ENCODE measurements at regions not wholly inside any gene's neighbourhood (a gene's known extent, or its start where the extent isn't known, plus 50 kb on each side); places are given as distances from the start of the nearest gene placed in this dataset.

- H3K9me3 ChIP-seq (ENCODE audit: insufficient read depth, low read length, severe bottlenecking): no peaks in the 10 kb centered on the region
- no peaks in the 10 kb centered on the region for H3K4me1 ChIP-seq (ENCODE audit: insufficient read depth, low read length)
- H3K4me3 ChIP-seq (ENCODE audit: low read depth in 1 of 2, low read length in 2 of 2): no peak overlapping the region
- no peak overlapping the region for H3K9ac ChIP-seq (ENCODE audit: low read depth, low read length)
- no peak for DNase-seq
- H4K20me1 ChIP-seq (ENCODE audit: insufficient read depth, low read length): no peaks in the 10 kb centered on the region
- ATAC-seq (ENCODE audit: insufficient read depth, low read depth): no peak
- H2AFZ ChIP-seq (ENCODE audit: low read depth, low read length): no peak overlapping the region
- TF ChIP-seq CTCF (IDR thresholded peaks at IDR 0.05; ENCODE audit: borderline replicate concordance, extremely low read depth, low read length, poor library complexity, severe bottlenecking): no peak
- TF ChIP-seq EZH2 (IDR thresholded peaks at IDR 0.05; ENCODE audit: borderline replicate concordance, low read depth, low read length, severe bottlenecking): no peak
- H3K79me2 ChIP-seq (ENCODE audit: insufficient read depth, low read length): no peaks in the 10 kb centered on the region
- H3K4me2 ChIP-seq (ENCODE audit: insufficient read depth, low read length): no peak overlapping the region
- H3K36me3 ChIP-seq (ENCODE audit: insufficient read depth, low read length): no peaks in the 10 kb centered on the region
- no peak overlapping the region for H3K27ac ChIP-seq (ENCODE audit: low read length)
- no peaks in the 10 kb centered on the region for H3K27me3 ChIP-seq (ENCODE audit: insufficient read depth, low read length, poor library complexity)
Measured at GRCh38 chr4:181823645-181824044, 419.6 kb upstream of the TENM3 start.

- H3K79me2 ChIP-seq (ENCODE audit: insufficient read depth, low read length): no peaks in the 10 kb centered on the region
- H3K4me2 ChIP-seq (ENCODE audit: insufficient read depth, low read length): no peak overlapping the region
- no peak for TF ChIP-seq EZH2 (IDR thresholded peaks at IDR 0.05; ENCODE audit: borderline replicate concordance, low read depth, low read length, severe bottlenecking)
- TF ChIP-seq CTCF (IDR thresholded peaks at IDR 0.05; ENCODE audit: borderline replicate concordance, extremely low read depth, low read length, poor library complexity, severe bottlenecking): no peak
- H3K27ac ChIP-seq (ENCODE audit: low read length): no peak overlapping the region
- ATAC-seq (ENCODE audit: insufficient read depth, low read depth) (no peak), DNase-seq (no peak)
- no peak overlapping the region for H2AFZ ChIP-seq (ENCODE audit: low read depth, low read length)
- no peak overlapping the region for H3K4me3 ChIP-seq (ENCODE audit: low read depth in 1 of 2, low read length in 2 of 2)
- H3K36me3 ChIP-seq (ENCODE audit: insufficient read depth, low read length): no peaks in the 10 kb centered on the region
- H4K20me1 ChIP-seq (ENCODE audit: insufficient read depth, low read length): no peaks in the 10 kb centered on the region
- H3K4me1 ChIP-seq (ENCODE audit: insufficient read depth, low read length): no peaks in the 10 kb centered on the region
- H3K9ac ChIP-seq (ENCODE audit: low read depth, low read length): no peak overlapping the region
- no peaks in the 10 kb centered on the region for H3K27me3 ChIP-seq (ENCODE audit: insufficient read depth, low read length, poor library complexity)
- H3K9me3 ChIP-seq (ENCODE audit: insufficient read depth, low read length, severe bottlenecking): no peaks in the 10 kb centered on the region
Measured at GRCh38 chr4:181825564-181825963, 417.6 kb upstream of the TENM3 start.

- no peaks in the 10 kb centered on the region for H3K36me3 ChIP-seq (ENCODE audit: insufficient read depth, low read length)
- no peak overlapping the region for H3K27ac ChIP-seq (ENCODE audit: low read length)
- H3K9me3 ChIP-seq (ENCODE audit: insufficient read depth, low read length, severe bottlenecking): no peaks in the 10 kb centered on the region
- no peak overlapping the region for H3K4me3 ChIP-seq (ENCODE audit: low read depth in 1 of 2, low read length in 2 of 2)
- H3K27me3 ChIP-seq (ENCODE audit: insufficient read depth, low read length, poor library complexity): no peaks in the 10 kb centered on the region
- H3K79me2 ChIP-seq (ENCODE audit: insufficient read depth, low read length): no peaks in the 10 kb centered on the region
- H3K9ac ChIP-seq (ENCODE audit: low read depth, low read length): no peak overlapping the region
- no peaks in the 10 kb centered on the region for H4K20me1 ChIP-seq (ENCODE audit: insufficient read depth, low read length)
- no peak for ATAC-seq (ENCODE audit: insufficient read depth, low read depth)
- TF ChIP-seq EZH2 (IDR thresholded peaks at IDR 0.05; ENCODE audit: borderline replicate concordance, low read depth, low read length, severe bottlenecking) (no peak), CTCF (IDR thresholded peaks at IDR 0.05; ENCODE audit: borderline replicate concordance, extremely low read depth, low read length, poor library complexity, severe bottlenecking) (no peak)
- no peak overlapping the region for H3K4me2 ChIP-seq (ENCODE audit: insufficient read depth, low read length)
- no peak for DNase-seq
- no peak overlapping the region for H2AFZ ChIP-seq (ENCODE audit: low read depth, low read length)
- H3K4me1 ChIP-seq (ENCODE audit: insufficient read depth, low read length): no peaks in the 10 kb centered on the region
Measured at GRCh38 chr4:181827246-181827645, 416.0 kb upstream of the TENM3 start.
